H1 (cell line): ENCODE measurements at regions not wholly inside any gene's neighbourhood (a gene's known extent, or its start where the extent isn't known, plus 50 kb on each side); places are given as distances from the start of the nearest gene placed in this dataset.

Experiments used
- CEBPB ChIP-seq: IDR thresholded peaks from 2 replicates; pipeline ENCODE4 v1.6.1; 2012; ENCODE audit warnings: low read depth, low read length
- EZH2 ChIP-seq: fragments of 200-600 bp; sonication (generic); IDR thresholded peaks from 2 replicates; pipeline ENCODE4 v1.7.1; 2012; ENCODE audit warnings: low read depth, mild to moderate bottlenecking, moderate library complexity, low read length, inconsistent platforms; ENCODE audit not compliant: severe bottlenecking
- SP1 ChIP-seq: IDR thresholded peaks from 2 replicates; pipeline ENCODE4 v1.6.1; 2011; ENCODE audit warnings: low read depth, low read length
- TF ChIP-seq, protein P1 (sequence below): IDR thresholded peaks from 2 replicates; pipeline ENCODE4 v1.6.1; 2011; ENCODE audit warnings: low read depth, mild to moderate bottlenecking, low read length; ENCODE audit not compliant: insufficient read depth

DNA sequence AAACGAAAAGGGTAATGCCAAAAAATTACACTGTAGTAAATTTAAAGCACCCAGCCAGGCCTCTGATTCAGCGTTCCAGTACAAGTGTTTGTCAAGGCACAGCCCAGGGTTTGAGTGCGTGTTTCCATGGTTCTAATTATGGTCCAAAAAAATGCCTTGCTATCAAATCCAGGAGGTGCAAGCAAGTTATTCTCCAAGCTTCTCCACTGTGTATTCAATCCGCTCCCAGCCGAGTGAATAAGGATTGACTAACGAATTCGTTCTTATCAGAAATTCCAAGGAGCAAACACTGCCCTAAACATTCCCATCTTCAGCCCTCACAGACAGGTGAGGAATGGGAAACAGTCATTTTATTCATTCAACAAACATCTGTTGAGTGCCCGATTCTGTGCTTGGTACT lies 103.3 kb upstream of the WWC1 start (continued):
- TF ChIP-seq, protein P1, sequence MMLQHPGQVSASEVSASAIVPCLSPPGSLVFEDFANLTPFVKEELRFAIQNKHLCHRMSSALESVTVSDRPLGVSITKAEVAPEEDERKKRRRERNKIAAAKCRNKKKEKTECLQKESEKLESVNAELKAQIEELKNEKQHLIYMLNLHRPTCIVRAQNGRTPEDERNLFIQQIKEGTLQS = no peak
- TF ChIP-seq CEBPB = no peak
- no peak for TF ChIP-seq EZH2
- no peak for TF ChIP-seq SP1
- TF ChIP-seq, all 59 proteins: peak for 0
